Activated CD4-positive, alpha-beta T cell treated with anti-CD3 and anti-CD28 coated beads, Interleukin-2, amount 10 ng/mL, durations not matched to agents 7 days and 5 days (primary cell): ENCODE measurements at regions not wholly inside any gene's neighbourhood (a gene's known extent, or its start where the extent isn't known, plus 50 kb on each side); places are given as distances from the start of the nearest gene placed in this dataset.
"Not testable (repeated sequence)": the region's sequence is repeated elsewhere in the genome, so short reads cannot be mapped to it uniquely, and the experiment has no call there.

Experiments used
- CTCF ChIA-PET: fragments of 350-600 bp; sonication (Branson Sonifier 250); formaldehyde crosslinking; loops from one replicate; lab custom pipeline; 2021; ENCODE audit warnings: antibody characterized with exemption; lab: Charles Lee
- POLR2A ChIA-PET: fragments of 350-600 bp; sonication (Branson Sonifier 250); formaldehyde crosslinking; loops from one replicate; lab custom pipeline; 2021; ENCODE audit warnings: antibody characterized with exemption; lab: Charles Lee
- DNase-seq: peaks from one replicate; pipeline ENCODE4 v3.0.0-alpha.2; 2020
- H3K27ac Mint-ChIP-seq: one replicate; pipeline ENCODE4 v1.8.0; 2021; ENCODE audit warnings: mild to moderate bottlenecking, moderate library complexity, mixed read lengths
- H3K27me3 Mint-ChIP-seq: one replicate; pipeline ENCODE4 v1.8.0; 2021; ENCODE audit warnings: mixed read lengths
- H3K36me3 Mint-ChIP-seq: one replicate; pipeline ENCODE4 v1.8.0; 2021; ENCODE audit warnings: low read depth, mixed read lengths
- H3K4me1 Mint-ChIP-seq: one replicate; pipeline ENCODE4 v1.8.0; 2021; ENCODE audit warnings: mixed read lengths
- H3K4me3 Mint-ChIP-seq: one replicate; pipeline ENCODE4 v1.8.0; 2021; ENCODE audit warnings: mild to moderate bottlenecking, moderate library complexity, mixed read lengths
- H3K9me3 Mint-ChIP-seq: one replicate; pipeline ENCODE4 v1.8.0; 2021; ENCODE audit warnings: mixed read lengths

DNA sequence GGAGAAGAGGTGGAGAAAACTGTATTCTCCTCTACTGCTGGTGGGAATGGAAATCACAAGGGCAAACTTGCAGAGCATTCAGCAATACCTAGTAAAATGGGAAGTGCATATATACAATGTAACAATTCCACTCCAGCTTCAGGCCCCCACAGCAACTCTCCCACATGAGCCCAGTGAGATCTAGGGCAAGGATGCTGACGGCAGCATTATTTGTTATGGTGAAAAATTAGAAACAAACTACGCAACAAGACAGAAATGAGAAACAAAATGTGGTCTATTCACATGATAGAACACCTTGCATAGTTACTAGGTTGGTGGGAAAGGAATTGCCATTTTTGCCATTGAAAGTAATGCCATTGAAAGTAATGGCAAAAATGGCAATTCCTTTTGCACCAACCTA lies 98.9 kb upstream of the SRSF6 start:
- no peak overlapping the region for H3K27ac Mint-ChIP-seq
- H3K4me1 Mint-ChIP-seq, result no peaks in the 10 kb centered on the region
- H3K27me3 Mint-ChIP-seq, result no peaks in the 10 kb centered on the region
- no peak overlapping the region for H3K4me3 Mint-ChIP-seq
- H3K36me3 Mint-ChIP-seq, result no peaks in the 10 kb centered on the region
- POLR2A ChIA-PET, result no interaction called here
- no peaks in the 10 kb centered on the region for H3K9me3 Mint-ChIP-seq
- DNase-seq, result no peak
- CTCF ChIA-PET, result no interaction called here

DNA sequence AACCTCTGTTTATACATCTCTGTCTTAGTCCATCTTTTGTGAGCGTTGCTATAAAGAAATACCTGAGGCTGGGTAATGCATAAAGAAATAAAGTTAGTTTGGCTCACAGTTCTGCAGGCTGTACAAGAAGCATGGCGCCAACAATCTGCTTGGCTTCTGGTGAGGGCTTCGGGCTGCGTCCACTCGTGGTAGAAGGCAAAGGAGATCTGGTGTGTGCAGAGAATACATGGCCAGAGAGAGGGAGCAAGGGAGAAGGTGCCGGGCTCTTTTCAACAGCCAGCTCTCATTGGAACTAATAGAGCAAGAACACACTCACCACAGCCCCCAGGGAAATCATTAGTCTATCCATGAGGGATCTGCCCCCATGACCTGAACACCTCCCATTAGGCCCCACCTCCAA lies 100.3 kb upstream of the SRSF6 start:
- no peak overlapping the region for H3K27ac Mint-ChIP-seq
- H3K4me1 Mint-ChIP-seq, result no peaks in the 10 kb centered on the region
- no peaks in the 10 kb centered on the region for H3K27me3 Mint-ChIP-seq
- no peak overlapping the region for H3K4me3 Mint-ChIP-seq
- H3K9me3 Mint-ChIP-seq, result no peaks in the 10 kb centered on the region
- no peaks in the 10 kb centered on the region for H3K36me3 Mint-ChIP-seq
- ChIA-PET POLR2A (no interaction called here), CTCF (no interaction called here)
- no peak for DNase-seq

DNA sequence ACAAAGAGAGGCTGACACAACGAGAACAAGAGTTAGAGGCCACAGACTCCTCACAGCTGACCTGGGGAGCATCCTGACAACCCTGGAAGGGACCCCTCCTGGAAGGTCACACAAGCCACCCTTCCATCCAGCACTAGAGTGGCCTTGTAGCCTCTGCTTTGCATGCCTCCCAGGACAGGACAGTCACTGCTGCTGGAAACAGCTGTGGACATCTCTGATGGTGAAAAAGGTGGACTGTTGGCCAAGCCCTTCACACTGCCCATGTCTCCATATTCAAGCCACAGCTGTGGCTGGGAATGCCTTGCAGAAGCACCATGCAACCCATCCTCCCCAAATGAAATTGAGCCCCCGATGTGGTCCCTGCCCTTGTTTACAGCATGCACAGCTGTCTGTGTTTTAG lies 102.1 kb upstream of the SRSF6 start:
- H3K4me3 Mint-ChIP-seq, result no peak overlapping the region

DNA sequence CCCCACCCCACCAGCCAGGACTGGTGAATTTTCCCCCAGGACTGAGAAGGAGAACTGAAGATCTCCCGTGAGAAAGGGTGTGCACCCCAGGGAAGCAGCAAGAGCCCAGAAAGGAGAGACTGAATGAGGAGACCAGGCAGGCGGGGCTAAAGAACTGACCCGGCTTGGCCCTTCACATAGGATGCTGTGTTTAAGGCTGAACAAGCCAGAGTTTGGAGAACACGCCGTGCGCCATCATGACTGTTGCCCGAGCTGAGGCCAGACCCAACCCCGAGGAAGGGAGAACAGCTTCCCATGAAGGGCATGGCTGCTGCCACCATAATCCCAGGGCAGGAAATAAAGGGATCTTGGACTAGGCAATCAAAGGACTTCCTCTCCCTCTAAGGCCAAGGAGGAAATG lies 104.7 kb upstream of the SRSF6 start:
- Mint-ChIP-seq H3K9me3 (no peaks in the 10 kb centered on the region), H3K27ac (no peak overlapping the region), H3K36me3 (no peaks in the 10 kb centered on the region), H3K4me3 (no peak overlapping the region), H3K4me1 (no peaks in the 10 kb centered on the region), H3K27me3 (no peaks in the 10 kb centered on the region)
- POLR2A ChIA-PET, result no interaction called here
- DNase-seq, result no peak
- CTCF ChIA-PET, result no interaction called here

More for the DNA sequence above, 102.1 kb upstream of the SRSF6 start:
- H3K27me3 Mint-ChIP-seq, result no peaks in the 10 kb centered on the region
- no peaks in the 10 kb centered on the region for H3K36me3 Mint-ChIP-seq
- H3K9me3 Mint-ChIP-seq, result no peaks in the 10 kb centered on the region
- no peak for DNase-seq
- H3K4me1 Mint-ChIP-seq, result no peaks in the 10 kb centered on the region
- H3K27ac Mint-ChIP-seq, result no peak overlapping the region
- ChIA-PET POLR2A (no interaction called here), CTCF (no interaction called here)

DNA sequence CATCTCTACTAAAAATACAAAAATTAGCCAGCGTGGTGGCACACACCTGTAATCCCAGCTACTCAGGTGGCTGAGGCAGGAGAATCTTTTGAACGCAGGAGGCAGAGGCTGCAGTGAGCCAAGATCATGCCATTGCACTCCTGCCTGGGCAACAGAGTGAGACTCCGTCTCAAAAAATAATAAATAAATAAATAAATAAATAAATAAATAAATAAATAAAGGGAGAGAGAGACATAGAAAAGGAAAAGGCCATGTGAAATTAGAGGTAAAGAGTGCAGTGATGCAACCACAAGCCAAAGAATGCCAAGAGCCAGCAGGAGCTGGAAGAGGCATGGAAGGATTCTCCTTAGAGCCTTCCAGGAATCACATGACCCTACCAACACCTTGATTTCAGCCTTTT lies 107.0 kb upstream of the SRSF6 start:
- H3K4me1 Mint-ChIP-seq, H3K27me3 Mint-ChIP-seq, H3K36me3 Mint-ChIP-seq, H3K4me3 Mint-ChIP-seq, DNase-seq, H3K27ac Mint-ChIP-seq, POLR2A ChIA-PET, CTCF ChIA-PET, H3K9me3 Mint-ChIP-seq: not testable (repeated sequence)

DNA sequence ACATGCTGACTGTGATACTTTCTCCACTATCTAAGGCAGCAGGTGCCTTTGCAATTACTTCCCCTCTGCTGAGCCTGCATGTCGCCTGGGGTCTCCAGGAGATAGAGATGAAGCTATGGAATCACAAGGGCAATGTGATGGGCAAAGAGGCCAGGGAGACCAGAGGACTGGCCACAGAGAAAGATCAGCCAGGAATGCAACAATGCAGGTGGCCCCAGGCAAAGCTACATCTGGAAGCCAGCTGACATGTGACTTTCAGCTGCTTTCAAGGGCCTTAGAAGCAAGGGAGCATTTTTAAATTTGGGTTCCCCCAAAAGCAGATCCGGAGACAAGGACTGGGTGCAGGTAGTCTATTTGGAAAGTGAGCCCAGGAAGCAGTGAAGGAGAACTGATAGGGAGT lies 107.9 kb upstream of the SRSF6 start:
- H3K27ac Mint-ChIP-seq, result no peak overlapping the region
- no peak for DNase-seq
- H3K4me3 Mint-ChIP-seq, result no peak overlapping the region
- POLR2A ChIA-PET, result no interaction called here
- no peaks in the 10 kb centered on the region for H3K36me3 Mint-ChIP-seq
- no peaks in the 10 kb centered on the region for H3K27me3 Mint-ChIP-seq
- H3K9me3 Mint-ChIP-seq, result no peaks in the 10 kb centered on the region
- CTCF ChIA-PET, result no interaction called here
- H3K4me1 Mint-ChIP-seq, result no peaks in the 10 kb centered on the region

DNA sequence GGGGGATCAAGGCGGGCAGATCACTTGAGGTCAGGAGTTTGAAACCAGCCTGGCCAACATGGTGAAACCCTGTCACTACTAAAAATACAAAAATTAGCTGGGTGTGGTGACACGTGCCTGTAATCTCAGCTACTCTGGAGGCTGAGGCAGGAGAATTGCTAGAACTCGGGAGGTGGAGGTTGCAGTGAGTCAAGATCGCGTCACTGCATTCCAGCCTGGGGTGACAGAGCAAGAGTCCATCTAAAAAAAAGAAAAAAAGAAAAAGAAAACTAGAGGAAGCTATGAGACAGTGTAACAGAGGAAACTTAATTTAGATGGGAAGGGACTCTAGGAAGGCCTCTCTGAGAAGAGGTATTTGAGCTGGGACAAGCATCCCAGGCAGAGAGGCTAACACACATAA lies 109.9 kb upstream of the SRSF6 start:
- H3K4me3 Mint-ChIP-seq, DNase-seq, H3K4me1 Mint-ChIP-seq, H3K27ac Mint-ChIP-seq, H3K27me3 Mint-ChIP-seq, H3K36me3 Mint-ChIP-seq, CTCF ChIA-PET, POLR2A ChIA-PET, H3K9me3 Mint-ChIP-seq: not testable (repeated sequence)

DNA sequence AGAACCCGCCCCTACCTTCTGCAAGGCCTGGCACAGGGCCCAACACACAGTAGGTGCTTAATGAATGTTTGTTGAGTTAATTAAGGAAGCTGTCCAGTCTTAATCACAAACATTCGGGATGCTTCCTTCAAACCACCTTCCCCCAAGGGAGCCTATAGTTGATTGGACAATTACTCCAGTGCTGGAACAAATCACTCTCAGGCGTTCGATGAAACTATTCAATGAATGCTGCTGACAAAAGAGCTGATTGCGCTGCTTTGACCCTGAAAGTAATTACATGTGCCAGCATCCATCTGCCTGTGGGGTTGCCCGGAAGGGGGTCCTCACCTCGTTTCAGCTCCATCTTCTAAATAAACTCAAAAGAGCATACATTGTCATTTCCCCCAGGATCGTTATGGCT lies 112.0 kb upstream of the SRSF6 start:
- POLR2A ChIA-PET, result no interaction called here
- peaks cover 3% of the 10 kb centered on the region for H3K27me3 Mint-ChIP-seq

DNA sequence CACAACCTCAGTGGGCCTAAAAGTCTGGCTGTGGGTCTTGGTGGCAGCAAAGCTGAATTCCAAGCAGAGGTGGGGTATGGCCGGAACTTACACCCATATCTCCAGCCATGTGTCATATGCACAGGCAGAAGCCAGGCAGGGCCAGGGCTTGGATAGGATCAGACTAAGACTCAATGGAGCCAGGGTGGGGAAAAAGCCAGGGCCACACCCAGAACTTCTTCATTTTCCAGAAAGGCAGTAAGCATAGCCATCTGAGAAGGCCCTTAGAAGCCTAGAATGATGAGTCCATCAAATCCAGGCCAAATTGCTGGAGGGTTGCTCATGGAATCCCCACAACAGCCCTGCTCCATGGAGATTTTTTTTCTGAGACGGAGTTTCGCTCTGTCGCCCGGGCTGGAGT lies 116.2 kb upstream of the SRSF6 start:
- Mint-ChIP-seq H3K36me3 (no peaks in the 10 kb centered on the region), H3K27ac (no peak overlapping the region), H3K27me3 (peaks cover 3% of the 10 kb centered on the region), H3K4me3 (no peak overlapping the region), H3K4me1 (no peaks in the 10 kb centered on the region), H3K9me3 (no peaks in the 10 kb centered on the region)
- ChIA-PET CTCF (no interaction called here), POLR2A (no interaction called here)
- DNase-seq, result no peak

More for the DNA sequence above, 112.0 kb upstream of the SRSF6 start:
- no peak for DNase-seq
- H3K27ac Mint-ChIP-seq, result no peak overlapping the region
- H3K4me1 Mint-ChIP-seq, result no peaks in the 10 kb centered on the region
- no peaks in the 10 kb centered on the region for H3K9me3 Mint-ChIP-seq
- CTCF ChIA-PET, result no interaction called here
- no peak overlapping the region for H3K4me3 Mint-ChIP-seq
- H3K36me3 Mint-ChIP-seq, result no peaks in the 10 kb centered on the region

DNA sequence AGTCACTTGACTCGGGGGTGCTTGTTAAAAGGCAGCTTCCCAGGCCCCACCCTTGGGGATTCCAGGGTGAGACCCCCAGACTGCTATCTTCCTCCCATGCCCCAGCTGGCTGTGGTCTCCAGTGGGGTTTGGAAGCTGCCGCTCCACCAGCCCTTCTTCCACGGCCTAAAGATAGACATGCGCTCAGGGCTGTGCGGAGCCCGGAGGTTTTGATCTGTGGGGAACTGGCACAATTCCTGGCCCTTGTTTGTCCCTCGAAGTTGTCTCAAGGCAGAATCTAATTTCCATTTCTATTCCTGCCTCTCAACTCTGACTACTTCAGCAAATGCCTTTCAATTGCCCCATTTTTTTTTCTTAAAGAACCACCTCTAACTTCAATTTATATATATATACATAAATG lies 120.7 kb upstream of the SRSF6 start:
- no peak for DNase-seq
- Mint-ChIP-seq H3K4me3 (no peak overlapping the region), H3K27ac (no peak overlapping the region), H3K4me1 (no peaks in the 10 kb centered on the region), H3K36me3 (no peaks in the 10 kb centered on the region), H3K27me3 (no peaks in the 10 kb centered on the region), H3K9me3 (peaks cover 20% of the 10 kb centered on the region)
- CTCF ChIA-PET, result no interaction called here
- POLR2A ChIA-PET, result no interaction called here

DNA sequence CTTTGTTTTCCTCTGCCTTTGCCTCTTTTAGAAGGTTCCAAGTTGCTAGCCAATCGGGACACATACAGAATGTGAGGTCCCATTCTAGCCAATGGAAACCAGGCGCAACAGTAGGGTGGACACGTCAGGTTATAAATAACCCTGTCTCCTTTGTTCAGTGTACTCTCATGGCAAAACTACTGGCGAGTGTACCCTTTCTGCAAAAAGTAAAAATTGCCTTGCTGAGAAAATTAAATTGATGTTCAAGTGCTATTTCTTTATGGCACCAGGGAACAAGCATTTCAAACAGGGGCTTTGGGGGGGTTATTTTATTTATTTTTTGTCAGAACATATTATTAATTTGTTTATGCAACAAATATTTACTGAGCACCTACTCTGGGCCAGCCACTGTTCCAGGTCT lies 123.6 kb upstream of the SRSF6 start:
- peaks cover 23% of the 10 kb centered on the region for H3K9me3 Mint-ChIP-seq
- no peaks in the 10 kb centered on the region for H3K27me3 Mint-ChIP-seq
- POLR2A ChIA-PET, result no interaction called here
- H3K36me3 Mint-ChIP-seq, result no peaks in the 10 kb centered on the region
- H3K27ac Mint-ChIP-seq, result no peak overlapping the region
- H3K4me3 Mint-ChIP-seq, result no peak overlapping the region
- no peaks in the 10 kb centered on the region for H3K4me1 Mint-ChIP-seq
- CTCF ChIA-PET, result no interaction called here
- DNase-seq, result no peak

DNA sequence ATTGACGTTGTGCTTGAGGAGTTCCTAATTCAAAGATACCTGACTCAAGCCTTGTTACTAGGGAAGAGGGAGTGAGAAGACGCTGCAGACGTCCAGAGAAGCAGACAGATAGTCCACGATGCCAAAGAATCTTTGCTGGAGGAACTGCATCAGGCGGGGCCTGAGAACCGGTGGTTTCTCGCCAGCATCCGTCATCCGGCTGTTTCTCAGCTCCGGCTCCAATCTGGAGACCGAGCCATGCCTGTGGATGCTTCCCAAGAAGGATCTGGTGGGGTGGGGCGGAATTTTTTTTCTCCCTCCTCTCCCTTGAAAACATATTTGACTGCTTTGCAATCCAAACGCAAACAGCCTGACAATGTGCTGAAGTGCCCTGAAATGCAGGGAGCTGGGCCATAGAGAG lies 125.8 kb upstream of the SRSF6 start:
- DNase-seq, result no peak
- no peaks in the 10 kb centered on the region for H3K27me3 Mint-ChIP-seq
- CTCF ChIA-PET, result no interaction called here
- H3K4me1 Mint-ChIP-seq, result no peaks in the 10 kb centered on the region
- H3K4me3 Mint-ChIP-seq, result no peak overlapping the region
- no peaks in the 10 kb centered on the region for H3K36me3 Mint-ChIP-seq
- peaks cover 23% of the 10 kb centered on the region for H3K9me3 Mint-ChIP-seq
- no peak overlapping the region for H3K27ac Mint-ChIP-seq
- POLR2A ChIA-PET, result no interaction called here

DNA sequence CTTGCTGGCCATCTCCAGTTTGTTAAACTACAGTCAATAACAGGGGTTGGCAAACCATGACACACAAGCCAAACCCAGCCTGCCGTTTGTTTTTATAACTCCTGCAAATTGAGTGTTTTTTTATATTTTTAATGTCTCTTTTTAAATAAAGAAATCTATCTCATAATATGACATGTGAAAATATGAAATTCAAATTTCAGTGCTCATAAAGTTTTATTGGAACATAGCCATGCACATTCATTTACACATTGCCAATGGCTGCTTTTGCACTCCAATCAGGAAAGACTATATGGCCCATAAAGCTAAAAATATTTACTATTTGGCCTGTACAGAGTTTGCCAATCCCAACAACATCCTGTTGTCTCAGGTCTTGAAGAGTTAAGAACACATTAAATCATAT lies 129.0 kb upstream of the SRSF6 start:
- no peaks in the 10 kb centered on the region for H3K27me3 Mint-ChIP-seq
- ChIA-PET CTCF (no interaction called here), POLR2A (no interaction called here)
- no peaks in the 10 kb centered on the region for H3K4me1 Mint-ChIP-seq
- peaks cover 9% of the 10 kb centered on the region for H3K9me3 Mint-ChIP-seq
- H3K4me3 Mint-ChIP-seq, result no peak overlapping the region
- H3K36me3 Mint-ChIP-seq, result no peaks in the 10 kb centered on the region
- no peak overlapping the region for H3K27ac Mint-ChIP-seq
- no peak for DNase-seq

DNA sequence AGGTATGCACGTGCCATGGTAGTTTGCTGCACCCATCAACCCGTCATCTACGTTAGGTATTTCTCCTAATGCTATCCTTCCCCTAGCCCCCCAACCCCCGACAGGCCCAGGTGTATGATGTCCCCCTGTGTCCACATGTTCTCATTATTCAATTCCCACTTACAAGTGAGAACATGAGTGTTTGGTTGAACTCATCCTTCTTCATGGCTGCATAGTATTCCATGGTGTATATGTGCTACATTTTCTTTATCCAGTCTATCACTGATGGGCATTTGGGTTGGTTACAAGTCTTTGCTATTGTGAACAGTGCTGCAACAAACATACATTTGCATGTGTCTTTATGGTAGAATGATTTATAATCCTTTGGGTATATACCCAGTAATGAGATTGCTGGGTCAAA lies 130.5 kb upstream of the SRSF6 start:
- DNase-seq, H3K9me3 Mint-ChIP-seq, POLR2A ChIA-PET, H3K4me1 Mint-ChIP-seq, H3K27me3 Mint-ChIP-seq, H3K27ac Mint-ChIP-seq, CTCF ChIA-PET, H3K4me3 Mint-ChIP-seq, H3K36me3 Mint-ChIP-seq: not testable (repeated sequence)

DNA sequence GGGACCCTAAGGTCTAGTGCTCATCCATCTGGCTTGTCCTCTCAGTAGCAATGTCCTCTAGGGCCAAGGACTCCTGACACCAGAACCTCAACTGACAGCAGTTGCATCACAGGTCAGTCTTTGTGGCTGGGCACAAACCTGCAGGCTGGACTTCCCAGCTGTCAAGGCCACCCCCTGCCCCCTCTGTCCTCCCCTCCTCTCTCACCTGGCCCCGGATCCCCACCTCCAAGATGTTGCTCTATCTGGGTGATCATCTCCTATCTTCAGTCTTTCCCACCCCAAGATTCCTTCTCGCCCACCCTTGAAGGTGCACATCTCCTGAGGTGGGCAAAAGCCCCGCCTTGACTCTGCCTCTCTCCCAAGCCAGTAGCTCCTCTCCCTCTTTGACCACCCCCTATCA lies 131.8 kb upstream of the SRSF6 start:
- ChIA-PET POLR2A (no interaction called here), CTCF (no interaction called here)
- H3K4me3 Mint-ChIP-seq, result no peak overlapping the region
- no peaks in the 10 kb centered on the region for H3K4me1 Mint-ChIP-seq
- DNase-seq, result no peak
- no peaks in the 10 kb centered on the region for H3K9me3 Mint-ChIP-seq
- no peaks in the 10 kb centered on the region for H3K27me3 Mint-ChIP-seq
- no peaks in the 10 kb centered on the region for H3K36me3 Mint-ChIP-seq
- H3K27ac Mint-ChIP-seq, result no peak overlapping the region
